ENCODE measurements at regions not wholly inside any gene's neighbourhood (a gene's known extent, or its start where the extent isn't known, plus 50 kb on each side); places are given as distances from the start of the nearest gene placed in this dataset.
A peak's percentile ranks its signal among the peaks of the same experiment; 100 is the strongest.
"Not testable (repeated sequence)": the region's sequence is repeated elsewhere in the genome, so short reads cannot be mapped to it uniquely, and the experiment has no call there.

DNA sequence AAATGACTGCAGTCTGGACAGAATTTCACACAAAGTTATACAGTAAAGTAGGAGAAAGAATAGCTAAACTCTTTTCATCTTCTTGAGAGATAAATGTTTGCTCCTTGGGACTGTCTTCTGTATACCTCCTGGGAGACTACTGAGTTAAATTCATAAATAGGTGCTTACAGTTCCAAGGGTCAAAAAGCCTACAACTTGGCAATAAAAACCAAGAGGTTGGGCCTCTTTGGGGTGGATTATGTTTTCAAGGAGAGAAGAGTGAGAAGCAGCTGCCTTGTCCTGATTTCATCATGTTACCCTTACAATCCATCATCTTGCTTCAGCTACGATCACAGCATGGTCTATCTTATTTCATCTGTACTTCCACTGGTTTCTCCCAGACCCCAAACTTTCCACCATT, 213.2 kb upstream of the RPS23 start:
- no peaks in the 10 kb centered on the region for H3K27me3 ChIP-seq (ENCODE audit: control insufficient read depth, insufficient read depth, low read length)
- no peaks in the 10 kb centered on the region for H3K4me1 ChIP-seq (ENCODE audit: control insufficient read depth, insufficient read depth, low read length)
- H3K9ac ChIP-seq (ENCODE audit: low read depth, low read length) = no peak overlapping the region
- no peaks in the 10 kb centered on the region for H3K36me3 ChIP-seq (ENCODE audit: insufficient read depth, low read length)
- no peak overlapping the region for H3K4me3 ChIP-seq (ENCODE audit: low read length)
- no peak overlapping the region for H3K4me2 ChIP-seq (ENCODE audit: low read length)
- H3K9me3 ChIP-seq (replicated peaks; ENCODE audit: low read length) = no peaks in the 10 kb centered on the region

DNA sequence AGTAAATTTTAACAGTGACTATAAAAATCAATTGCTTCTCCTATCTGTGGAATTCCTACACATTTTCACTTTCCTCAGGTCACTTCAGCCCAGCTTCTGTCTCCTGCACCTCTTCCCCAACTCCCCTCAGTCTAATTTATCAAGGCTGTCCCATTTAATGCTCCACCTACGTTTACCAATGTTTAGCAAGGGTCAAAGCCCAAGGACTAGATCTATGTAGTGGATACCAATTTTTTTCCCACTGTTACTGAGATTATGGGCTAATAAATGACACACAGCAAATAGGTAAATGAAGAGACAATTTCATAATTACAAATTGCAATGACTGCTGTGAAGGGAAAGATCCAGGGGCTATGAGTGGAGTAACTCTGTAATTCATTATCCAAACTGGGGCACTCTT, 211.5 kb upstream of the RPS23 start:
- no peaks in the 10 kb centered on the region for H3K9me3 ChIP-seq (replicated peaks; ENCODE audit: low read length)
- H3K36me3 ChIP-seq (ENCODE audit: insufficient read depth, low read length) = no peaks in the 10 kb centered on the region
- no peaks in the 10 kb centered on the region for H3K4me1 ChIP-seq (ENCODE audit: control insufficient read depth, insufficient read depth, low read length)
- no peaks in the 10 kb centered on the region for H3K27me3 ChIP-seq (ENCODE audit: control insufficient read depth, insufficient read depth, low read length)
- no peak overlapping the region for H3K9ac ChIP-seq (ENCODE audit: low read depth, low read length)
- H3K4me3 ChIP-seq (ENCODE audit: low read length) = no peak overlapping the region
- no peak overlapping the region for H3K4me2 ChIP-seq (ENCODE audit: low read length)

DNA sequence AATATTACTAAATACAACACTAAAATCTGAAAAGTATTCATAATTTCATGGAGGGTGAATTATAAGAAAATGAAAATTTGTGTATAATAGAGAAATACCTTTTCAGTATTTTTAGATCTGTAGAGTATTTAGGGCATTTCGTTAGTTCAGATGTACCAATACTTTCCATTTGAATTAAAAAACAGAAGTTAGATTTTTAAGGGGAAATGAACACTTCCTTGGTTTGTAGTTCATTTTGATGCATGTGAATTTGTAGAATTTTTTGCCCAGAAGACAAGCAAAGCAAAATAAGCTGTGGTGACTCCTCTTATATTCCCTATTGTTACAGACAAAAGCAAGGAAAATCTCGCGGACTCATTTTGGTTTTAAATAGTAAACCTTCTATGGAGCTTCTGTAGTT, 209.0 kb upstream of the RPS23 start:
- no peak overlapping the region for H3K9ac ChIP-seq (ENCODE audit: low read depth, low read length)
- H3K36me3 ChIP-seq (ENCODE audit: insufficient read depth, low read length) = no peaks in the 10 kb centered on the region
- H3K4me1 ChIP-seq (ENCODE audit: control insufficient read depth, insufficient read depth, low read length) = no peaks in the 10 kb centered on the region
- no peaks in the 10 kb centered on the region for H3K27me3 ChIP-seq (ENCODE audit: control insufficient read depth, insufficient read depth, low read length)
- H3K4me2 ChIP-seq (ENCODE audit: low read length) = no peak overlapping the region
- no peaks in the 10 kb centered on the region for H3K9me3 ChIP-seq (replicated peaks; ENCODE audit: low read length)
- H3K4me3 ChIP-seq (ENCODE audit: low read length) = no peak overlapping the region

DNA sequence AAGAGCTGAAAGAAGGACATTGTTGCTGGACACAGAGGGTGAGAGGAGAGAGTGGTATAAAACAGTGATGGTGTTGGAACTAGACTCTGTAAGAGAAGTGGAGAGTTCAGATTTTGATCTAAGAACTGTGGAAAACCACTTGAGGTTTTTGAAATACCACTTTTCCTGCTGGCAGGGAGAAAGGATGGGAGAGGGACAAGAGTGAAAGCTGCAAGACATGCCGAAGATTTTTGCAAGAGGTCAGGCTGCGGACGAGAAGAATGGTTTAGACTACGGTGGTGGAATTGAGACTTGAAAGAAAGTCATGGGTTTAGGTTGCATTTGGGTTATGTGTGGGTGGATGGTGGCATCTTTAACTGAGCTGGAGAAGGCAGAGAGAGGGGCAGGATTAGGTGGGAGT, 202.2 kb upstream of the RPS23 start:
- H3K4me1 ChIP-seq (ENCODE audit: control insufficient read depth, insufficient read depth, low read length) = no peaks in the 10 kb centered on the region
- H3K36me3 ChIP-seq (ENCODE audit: insufficient read depth, low read length) = no peaks in the 10 kb centered on the region
- H3K4me2 ChIP-seq (ENCODE audit: low read length) = no peak overlapping the region
- no peaks in the 10 kb centered on the region for H3K27me3 ChIP-seq (ENCODE audit: control insufficient read depth, insufficient read depth, low read length)
- H3K4me3 ChIP-seq (ENCODE audit: low read length) = no peak overlapping the region
- no peaks in the 10 kb centered on the region for H3K9me3 ChIP-seq (replicated peaks; ENCODE audit: low read length)
- no peak overlapping the region for H3K9ac ChIP-seq (ENCODE audit: low read depth, low read length)

DNA sequence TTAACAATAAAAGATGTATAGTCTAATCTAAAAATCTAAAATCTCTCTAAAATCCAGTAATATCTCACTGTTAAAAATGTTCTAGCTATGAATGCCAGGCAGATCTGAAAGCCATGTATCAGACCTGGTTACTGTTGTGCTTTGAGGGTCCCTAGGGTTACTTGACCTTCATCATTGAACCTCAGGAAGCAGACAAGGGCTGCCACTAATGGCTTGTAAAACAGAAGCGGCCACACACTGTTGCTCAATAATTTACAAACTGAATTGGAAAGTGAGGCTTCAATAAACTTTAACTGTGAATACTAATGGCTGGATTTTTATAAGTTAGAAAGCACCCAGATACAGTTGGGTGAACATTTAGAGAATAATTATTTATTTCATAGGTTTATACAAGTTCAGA, 198.0 kb upstream of the RPS23 start:
- H3K27me3 ChIP-seq (ENCODE audit: control insufficient read depth, insufficient read depth, low read length) = no peaks in the 10 kb centered on the region
- no peak overlapping the region for H3K4me2 ChIP-seq (ENCODE audit: low read length)
- H3K4me1 ChIP-seq (ENCODE audit: control insufficient read depth, insufficient read depth, low read length) = no peaks in the 10 kb centered on the region
- H3K4me3 ChIP-seq (ENCODE audit: low read length) = no peak overlapping the region
- no peaks in the 10 kb centered on the region for H3K36me3 ChIP-seq (ENCODE audit: insufficient read depth, low read length)
- H3K9me3 ChIP-seq (replicated peaks; ENCODE audit: low read length) = no peaks in the 10 kb centered on the region
- H3K9ac ChIP-seq (ENCODE audit: low read depth, low read length) = no peak overlapping the region

DNA sequence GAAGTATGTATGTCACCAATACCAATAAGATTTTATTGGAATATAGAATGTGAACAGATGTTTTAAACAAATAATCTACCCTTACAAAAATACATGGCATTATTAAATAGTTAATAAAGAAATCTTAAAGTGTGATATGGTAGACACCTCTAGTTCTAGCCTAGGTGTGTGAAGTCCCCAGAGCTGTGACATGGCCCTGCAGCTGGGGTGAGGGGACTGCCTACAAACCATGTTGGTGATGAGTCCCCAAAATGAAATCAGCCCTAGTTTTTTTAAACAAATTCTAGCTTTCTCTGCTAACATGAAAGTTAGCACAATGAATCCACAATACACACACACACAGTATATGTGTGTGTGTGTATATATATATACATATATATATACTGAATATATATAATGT, 195.1 kb upstream of the RPS23 start:
- Histone ChIP-seq H3K4me3 (ENCODE audit: low read length) (no peak overlapping the region), H3K4me2 (ENCODE audit: low read length) (no peak overlapping the region)

DNA sequence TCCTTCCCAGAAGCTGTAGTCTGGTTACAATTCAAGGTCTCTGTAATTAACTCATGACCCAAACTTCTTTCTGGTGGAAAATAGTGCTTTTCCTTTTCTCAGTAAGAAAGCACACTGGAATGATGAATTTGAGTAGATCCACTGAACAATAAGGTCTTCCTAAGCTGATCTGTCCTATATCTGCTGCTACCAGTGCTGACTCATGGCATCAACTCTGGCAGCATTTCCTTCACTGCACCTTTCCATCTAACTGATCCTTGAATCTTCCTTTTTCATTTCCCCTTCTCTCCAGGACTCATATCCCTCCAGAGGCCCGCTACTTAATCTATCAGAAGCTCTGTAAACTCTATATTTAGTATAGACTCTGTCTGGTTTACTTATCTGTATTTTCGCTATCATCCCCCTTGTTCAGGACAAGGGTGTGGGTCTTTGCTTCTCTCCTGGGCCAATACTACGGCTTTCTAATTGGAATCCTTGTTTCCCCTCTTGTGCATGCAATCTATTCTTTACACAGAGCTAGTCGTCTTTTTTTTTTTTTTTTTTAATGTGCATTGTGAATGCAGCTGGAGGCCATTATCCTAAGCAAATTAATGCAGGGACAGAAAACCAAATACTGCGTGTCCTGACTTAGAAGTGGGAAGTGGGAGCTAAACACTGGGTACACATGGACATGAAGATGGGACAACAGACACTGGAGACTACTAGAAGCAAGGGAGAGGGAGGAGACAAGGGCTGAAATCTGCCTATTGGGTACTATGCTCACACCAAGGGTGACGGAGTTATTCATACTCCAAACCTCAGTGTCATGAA, 192.2 kb upstream of the RPS23 start:
- no peaks in the 10 kb centered on the region for H3K9me3 ChIP-seq (replicated peaks; ENCODE audit: low read length)
- H3K36me3 ChIP-seq (ENCODE audit: insufficient read depth, low read length) = no peaks in the 10 kb centered on the region
- H3K4me3 ChIP-seq (ENCODE audit: low read length) = no peak overlapping the region
- H3K4me2 ChIP-seq (ENCODE audit: low read length) = no peak overlapping the region
- H3K4me1 ChIP-seq (ENCODE audit: control insufficient read depth, insufficient read depth, low read length) = no peaks in the 10 kb centered on the region
- H3K9ac ChIP-seq (ENCODE audit: low read depth, low read length) = no peak overlapping the region
- no peaks in the 10 kb centered on the region for H3K27me3 ChIP-seq (ENCODE audit: control insufficient read depth, insufficient read depth, low read length)

More for the DNA sequence above, 195.1 kb upstream of the RPS23 start:
- Histone ChIP-seq H3K36me3 (ENCODE audit: insufficient read depth, low read length) (no peaks in the 10 kb centered on the region), H3K9ac (ENCODE audit: low read depth, low read length) (no peak overlapping the region), H3K9me3 (replicated peaks; ENCODE audit: low read length) (no peaks in the 10 kb centered on the region), H3K27me3 (ENCODE audit: control insufficient read depth, insufficient read depth, low read length) (no peaks in the 10 kb centered on the region), H3K4me1 (ENCODE audit: control insufficient read depth, insufficient read depth, low read length) (no peaks in the 10 kb centered on the region)

DNA sequence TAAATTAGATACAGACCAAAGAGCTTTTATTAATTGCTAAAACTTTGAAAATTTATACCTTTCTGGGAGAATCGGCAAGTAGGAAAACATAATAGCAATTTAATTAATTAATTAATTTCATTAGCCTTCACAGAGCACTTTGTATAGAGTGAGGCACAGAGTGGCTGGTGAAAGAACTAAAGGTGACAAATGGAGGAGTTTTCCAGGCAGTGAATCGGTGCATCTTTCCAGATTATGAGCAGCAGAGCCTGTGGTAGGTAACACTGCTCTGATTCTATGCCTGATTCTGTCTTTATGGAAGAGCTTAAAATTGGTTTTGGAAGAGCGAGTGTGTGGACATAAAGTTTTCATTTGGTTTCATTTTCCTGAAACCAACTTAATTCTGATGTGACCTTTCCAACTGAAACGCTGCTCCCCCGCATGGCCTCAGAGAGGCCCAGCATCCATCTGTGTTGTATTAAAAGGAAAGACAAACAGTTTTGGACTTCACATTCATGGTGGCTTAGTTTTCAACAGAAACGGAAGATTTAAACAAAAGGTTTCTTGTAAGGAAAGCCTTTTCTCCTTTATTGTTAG, 188.9 kb upstream of the RPS23 start:
- Histone ChIP-seq H3K4me3 (ENCODE audit: low read length) (no peak overlapping the region), H3K9me3 (replicated peaks; ENCODE audit: low read length) (no peaks in the 10 kb centered on the region), H3K4me2 (ENCODE audit: low read length) (peak overlapping the region; percentile 60), H3K4me1 (ENCODE audit: control insufficient read depth, insufficient read depth, low read length) (no peaks in the 10 kb centered on the region), H3K9ac (ENCODE audit: low read depth, low read length) (no peak overlapping the region), H3K27me3 (ENCODE audit: control insufficient read depth, insufficient read depth, low read length) (no peaks in the 10 kb centered on the region), H3K36me3 (ENCODE audit: insufficient read depth, low read length) (no peaks in the 10 kb centered on the region)

DNA sequence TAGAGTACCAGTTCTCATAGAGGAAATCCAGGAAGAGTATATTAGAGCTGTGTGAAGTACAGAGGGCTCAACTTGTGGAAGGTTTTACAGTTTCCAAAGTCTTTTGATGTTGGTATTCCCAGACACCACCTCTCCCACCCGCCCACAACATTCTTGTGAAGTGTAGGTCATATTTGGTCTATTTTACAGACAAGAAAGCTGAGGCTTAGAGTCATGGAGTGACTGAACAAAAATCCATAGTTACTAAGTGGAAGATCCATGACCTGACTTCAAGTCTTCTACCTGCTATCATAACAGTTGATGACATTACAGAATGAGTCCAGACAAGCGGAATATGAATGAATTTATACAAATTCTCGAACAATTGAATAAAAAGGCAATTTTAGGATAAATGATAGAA, 187.1 kb upstream of the RPS23 start:
- no peaks in the 10 kb centered on the region for H3K27me3 ChIP-seq (ENCODE audit: control insufficient read depth, insufficient read depth, low read length)
- no peaks in the 10 kb centered on the region for H3K9me3 ChIP-seq (replicated peaks; ENCODE audit: low read length)
- H3K9ac ChIP-seq (ENCODE audit: low read depth, low read length) = no peak overlapping the region
- H3K36me3 ChIP-seq (ENCODE audit: insufficient read depth, low read length) = no peaks in the 10 kb centered on the region
- H3K4me2 ChIP-seq (ENCODE audit: low read length) = no peak overlapping the region
- no peak overlapping the region for H3K4me3 ChIP-seq (ENCODE audit: low read length)
- H3K4me1 ChIP-seq (ENCODE audit: control insufficient read depth, insufficient read depth, low read length) = no peaks in the 10 kb centered on the region

DNA sequence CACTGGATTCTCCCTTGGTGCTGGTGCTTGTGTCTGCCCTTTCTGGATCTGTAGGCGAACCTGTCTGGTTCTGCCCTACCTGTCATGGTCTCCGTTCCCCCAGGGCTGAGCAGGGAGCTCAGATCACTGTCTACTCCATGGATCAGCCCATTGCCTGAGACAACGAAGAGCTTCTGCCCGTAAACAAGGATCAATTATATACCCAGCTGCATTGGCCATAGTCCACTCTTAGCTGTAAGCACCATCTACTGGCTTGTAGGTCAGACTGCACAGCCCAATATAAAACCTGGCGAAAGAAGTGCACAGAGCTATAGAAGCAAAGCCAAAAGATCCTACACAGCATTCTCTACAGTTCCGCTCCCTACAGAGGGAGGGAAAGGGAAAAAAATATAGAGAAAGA, 181.5 kb upstream of the RPS23 start:
- Histone ChIP-seq H3K4me1 (ENCODE audit: control insufficient read depth, insufficient read depth, low read length) (no peaks in the 10 kb centered on the region), H3K9me3 (replicated peaks; ENCODE audit: low read length) (no peaks in the 10 kb centered on the region), H3K9ac (ENCODE audit: low read depth, low read length) (no peak overlapping the region), H3K27me3 (ENCODE audit: control insufficient read depth, insufficient read depth, low read length) (no peaks in the 10 kb centered on the region), H3K4me2 (ENCODE audit: low read length) (no peak overlapping the region), H3K4me3 (ENCODE audit: low read length) (no peak overlapping the region), H3K36me3 (ENCODE audit: insufficient read depth, low read length) (no peaks in the 10 kb centered on the region)

DNA sequence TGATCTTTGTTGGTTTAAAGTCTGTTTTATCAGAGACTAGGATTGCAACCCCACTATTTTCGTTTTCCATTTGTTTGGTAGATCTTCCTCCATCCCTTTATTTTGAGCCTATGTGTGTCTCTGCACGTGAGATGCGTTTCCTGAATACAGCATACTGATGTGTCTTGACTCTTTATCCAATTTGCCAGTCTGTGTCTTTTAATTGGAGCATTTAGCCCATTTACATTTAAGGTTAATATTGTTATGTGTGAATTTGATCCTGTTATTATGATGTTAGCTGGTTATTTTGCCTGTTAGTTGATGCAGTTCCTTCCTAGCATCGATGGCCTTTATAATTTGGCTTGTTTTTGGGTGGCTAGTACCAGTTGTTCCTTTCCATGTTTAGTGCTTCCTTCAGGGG, 177.2 kb upstream of the RPS23 start:
- not testable (repeated sequence) for H3K4me2 ChIP-seq (ENCODE audit: low read length); H3K4me3 ChIP-seq (ENCODE audit: low read length); H3K4me1 ChIP-seq (ENCODE audit: control insufficient read depth, insufficient read depth, low read length); H3K27me3 ChIP-seq (ENCODE audit: control insufficient read depth, insufficient read depth, low read length); H3K9me3 ChIP-seq (replicated peaks; ENCODE audit: low read length); H3K9ac ChIP-seq (ENCODE audit: low read depth, low read length); H3K36me3 ChIP-seq (ENCODE audit: insufficient read depth, low read length)

DNA sequence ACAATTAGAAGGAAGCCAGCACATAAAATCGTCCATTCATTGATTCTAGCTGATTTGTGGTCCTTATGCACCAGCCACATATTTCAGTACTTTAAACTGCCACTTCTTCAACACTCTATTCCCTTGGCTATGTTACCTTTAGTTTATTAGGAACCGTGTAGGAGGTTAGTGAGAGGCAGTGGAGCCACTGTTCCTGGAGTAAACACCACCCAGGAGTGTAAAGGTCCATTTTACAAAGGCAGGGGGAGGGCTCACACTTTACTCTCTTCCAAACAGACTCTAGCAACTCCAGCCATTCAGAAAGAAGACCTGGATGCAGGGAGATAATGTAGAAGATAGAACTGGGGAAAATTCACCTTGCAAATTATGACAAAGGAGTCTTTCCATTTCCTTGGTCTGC, 170.2 kb upstream of the RPS23 start:
- Histone ChIP-seq H3K4me1 (ENCODE audit: control insufficient read depth, insufficient read depth, low read length) (no peaks in the 10 kb centered on the region), H3K4me2 (ENCODE audit: low read length) (no peak overlapping the region), H3K36me3 (ENCODE audit: insufficient read depth, low read length) (no peaks in the 10 kb centered on the region), H3K4me3 (ENCODE audit: low read length) (no peak overlapping the region), H3K9me3 (replicated peaks; ENCODE audit: low read length) (no peaks in the 10 kb centered on the region), H3K9ac (ENCODE audit: low read depth, low read length) (no peak overlapping the region), H3K27me3 (ENCODE audit: control insufficient read depth, insufficient read depth, low read length) (no peaks in the 10 kb centered on the region)

Measured in skeletal muscle satellite cell (primary cell).